ENCODE measurements at regions not wholly inside any gene's neighbourhood (a gene's known extent, or its start where the extent isn't known, plus 50 kb on each side); places are given as distances from the start of the nearest gene placed in this dataset.

DNA sequence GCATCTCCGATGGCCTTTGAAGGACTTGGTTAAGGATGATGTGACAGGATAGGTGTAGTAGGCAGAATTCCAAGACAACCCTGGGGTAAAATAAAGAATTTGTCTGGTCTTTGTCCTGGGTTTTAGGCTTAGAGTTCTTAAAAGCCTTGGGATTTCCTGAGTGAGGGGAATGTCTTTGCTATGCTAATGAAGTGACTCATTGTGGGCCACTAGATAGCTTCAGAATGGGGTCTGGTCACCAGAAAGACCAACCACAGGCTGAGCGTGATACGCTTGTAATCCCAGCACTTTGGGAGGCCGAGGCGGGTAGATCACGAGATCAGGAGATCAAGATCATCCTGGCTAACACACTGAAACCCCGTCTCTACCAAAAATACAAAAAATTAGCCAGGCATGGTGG lies 182.8 kb upstream of the TOX3 start:
- TF ChIP-seq TAF1 (IDR thresholded peaks at IDR 0.05; ENCODE audit: borderline replicate concordance, insufficient read depth, low read length) (no peak), FOXP2 (optimal IDR thresholded peaks at IDR 0.05; ENCODE audit: borderline replicate concordance, extremely low read depth, extremely low read length, insufficient read depth) (no peak)
- TF ChIP-seq, protein P1, sequence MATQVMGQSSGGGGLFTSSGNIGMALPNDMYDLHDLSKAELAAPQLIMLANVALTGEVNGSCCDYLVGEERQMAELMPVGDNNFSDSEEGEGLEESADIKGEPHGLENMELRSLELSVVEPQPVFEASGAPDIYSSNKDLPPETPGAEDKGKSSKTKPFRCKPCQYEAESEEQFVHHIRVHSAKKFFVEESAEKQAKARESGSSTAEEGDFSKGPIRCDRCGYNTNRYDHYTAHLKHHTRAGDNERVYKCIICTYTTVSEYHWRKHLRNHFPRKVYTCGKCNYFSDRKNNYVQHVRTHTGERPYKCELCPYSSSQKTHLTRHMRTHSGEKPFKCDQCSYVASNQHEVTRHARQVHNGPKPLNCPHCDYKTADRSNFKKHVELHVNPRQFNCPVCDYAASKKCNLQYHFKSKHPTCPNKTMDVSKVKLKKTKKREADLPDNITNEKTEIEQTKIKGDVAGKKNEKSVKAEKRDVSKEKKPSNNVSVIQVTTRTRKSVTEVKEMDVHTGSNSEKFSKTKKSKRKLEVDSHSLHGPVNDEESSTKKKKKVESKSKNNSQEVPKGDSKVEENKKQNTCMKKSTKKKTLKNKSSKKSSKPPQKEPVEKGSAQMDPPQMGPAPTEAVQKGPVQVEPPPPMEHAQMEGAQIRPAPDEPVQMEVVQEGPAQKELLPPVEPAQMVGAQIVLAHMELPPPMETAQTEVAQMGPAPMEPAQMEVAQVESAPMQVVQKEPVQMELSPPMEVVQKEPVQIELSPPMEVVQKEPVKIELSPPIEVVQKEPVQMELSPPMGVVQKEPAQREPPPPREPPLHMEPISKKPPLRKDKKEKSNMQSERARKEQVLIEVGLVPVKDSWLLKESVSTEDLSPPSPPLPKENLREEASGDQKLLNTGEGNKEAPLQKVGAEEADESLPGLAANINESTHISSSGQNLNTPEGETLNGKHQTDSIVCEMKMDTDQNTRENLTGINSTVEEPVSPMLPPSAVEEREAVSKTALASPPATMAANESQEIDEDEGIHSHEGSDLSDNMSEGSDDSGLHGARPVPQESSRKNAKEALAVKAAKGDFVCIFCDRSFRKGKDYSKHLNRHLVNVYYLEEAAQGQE (IDR thresholded peaks at IDR 0.05; ENCODE audit: insufficient read depth in 1 of 2, low read depth in 2 of 2, low read length in 2 of 2), result no peak
